ENCODE measurements at regions not wholly inside any gene's neighbourhood (a gene's known extent, or its start where the extent isn't known, plus 50 kb on each side); places are given as distances from the start of the nearest gene placed in this dataset.
"Not testable (repeated sequence)": the region's sequence is repeated elsewhere in the genome, so short reads cannot be mapped to it uniquely, and the experiment has no call there.

- no peak for DNase-seq (ENCODE audit: low spot score)
Measured at GRCh38 chr2:57698392-57698791, 348.2 kb upstream of the VRK2 start.

- no peak for DNase-seq (ENCODE audit: low spot score)
Measured at GRCh38 chr2:57698935-57699449, 347.6 kb upstream of the VRK2 start.

- no peak for DNase-seq (ENCODE audit: low spot score)
Measured at GRCh38 chr2:57701391-57701791, 345.2 kb upstream of the VRK2 start.

- DNase-seq (ENCODE audit: low spot score), result no peak
Measured at GRCh38 chr2:57703407-57703806, 343.2 kb upstream of the VRK2 start.

- not testable (repeated sequence) for DNase-seq (ENCODE audit: low spot score)
Measured at GRCh38 chr2:57707794-57708193, 338.8 kb upstream of the VRK2 start.

GRCh38 chr2:57711991-57712390 lies 334.6 kb upstream of the VRK2 start:
- DNase-seq (ENCODE audit: low spot score), result no peak

- peak; percentile 54 for DNase-seq (ENCODE audit: low spot score)
Measured at GRCh38 chr2:57720728-57721627, 325.6 kb upstream of the VRK2 start.

GRCh38 chr2:57725337-57725947 lies 321.2 kb upstream of the VRK2 start:
- DNase-seq (ENCODE audit: low spot score), result no peak

GRCh38 chr2:57726294-57726693 lies 320.3 kb upstream of the VRK2 start:
- DNase-seq (ENCODE audit: low spot score), result no peak

- no peak for DNase-seq (ENCODE audit: low spot score)
Measured at GRCh38 chr2:57728691-57729090, 317.9 kb upstream of the VRK2 start.

- DNase-seq (ENCODE audit: low spot score), result no peak
Measured at GRCh38 chr2:57733956-57734355, 312.6 kb upstream of the VRK2 start.

- DNase-seq (ENCODE audit: low spot score), result no peak
Measured at GRCh38 chr2:57740891-57741290, 305.7 kb upstream of the VRK2 start.

- DNase-seq (ENCODE audit: low spot score), result no peak
Measured at GRCh38 chr2:57753636-57754035, 293.0 kb upstream of the VRK2 start.

GRCh38 chr2:57758686-57759085 lies 287.9 kb upstream of the VRK2 start:
- no peak for DNase-seq (ENCODE audit: low spot score)

GRCh38 chr2:57759131-57759530 lies 287.5 kb upstream of the VRK2 start:
- no peak for DNase-seq (ENCODE audit: low spot score)

GRCh38 chr2:57759822-57760300 lies 286.7 kb upstream of the VRK2 start:
- DNase-seq (ENCODE audit: low spot score), result peak; percentile 73

- DNase-seq (ENCODE audit: low spot score), result no peak
Measured at GRCh38 chr2:57760381-57760801, 286.2 kb upstream of the VRK2 start.

GRCh38 chr2:57776916-57777315 lies 269.7 kb upstream of the VRK2 start:
- DNase-seq (ENCODE audit: low spot score), result no peak

GRCh38 chr2:57782587-57782986 lies 264.0 kb upstream of the VRK2 start:
- no peak for DNase-seq (ENCODE audit: low spot score)

GRCh38 chr2:57793310-57793709 lies 253.3 kb upstream of the VRK2 start:
- DNase-seq (ENCODE audit: low spot score), result no peak

GRCh38 chr2:57796527-57796926 lies 250.1 kb upstream of the VRK2 start:
- DNase-seq (ENCODE audit: low spot score), result no peak

- DNase-seq (ENCODE audit: low spot score), result no peak
Measured at GRCh38 chr2:57798346-57798745, 248.3 kb upstream of the VRK2 start.

GRCh38 chr2:57802243-57802642 lies 244.4 kb upstream of the VRK2 start:
- no peak for DNase-seq (ENCODE audit: low spot score)
